HG03469 (cell line): ENCODE measurements at regions not wholly inside any gene's neighbourhood (a gene's known extent, or its start where the extent isn't known, plus 50 kb on each side); places are given as distances from the start of the nearest gene placed in this dataset.

ENCODE experiments used
- ATAC-seq: cut with Tn5 transposase; IDR thresholded peaks from one replicate; pipeline ENCODE4 v1.9.1; 2021; ENCODE audit warnings: mild to moderate bottlenecking, moderate library complexity, moderate number of reproducible peaks; ENCODE audit not compliant: unreplicated experiment

GRCh38 chr12:107973950-107974349 lies 155.1 kb upstream of the WSCD2 start:
- ATAC-seq: no peak

DNA sequence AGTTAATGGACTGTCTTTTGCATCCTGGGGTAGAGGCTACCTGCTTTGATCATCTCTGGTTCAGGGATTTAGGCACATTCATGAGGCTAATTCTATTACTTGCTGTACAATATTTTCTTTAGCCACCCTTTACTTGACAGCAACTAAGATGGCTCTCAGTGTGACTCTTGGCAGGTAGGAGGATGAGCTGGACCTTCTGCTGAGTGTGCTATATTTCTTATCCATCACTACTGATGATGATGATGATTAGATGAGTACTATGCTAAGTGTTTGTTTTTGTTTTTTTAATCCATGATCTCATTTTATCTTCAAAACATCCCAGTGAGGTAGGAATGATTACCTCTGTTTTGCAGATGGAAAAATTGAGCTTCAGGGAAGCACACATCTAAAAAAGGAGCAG lies 152.8 kb upstream of the WSCD2 start:
- no peak for ATAC-seq

- no peak for ATAC-seq
Observed at GRCh38 chr12:107978201-107978600, 150.9 kb upstream of the WSCD2 start.

GRCh38 chr12:107978641-107979040 lies 150.4 kb upstream of the WSCD2 start:
- ATAC-seq: no peak

GRCh38 chr12:107983756-107984472 lies 145.2 kb upstream of the WSCD2 start:
- ATAC-seq: no peak

DNA sequence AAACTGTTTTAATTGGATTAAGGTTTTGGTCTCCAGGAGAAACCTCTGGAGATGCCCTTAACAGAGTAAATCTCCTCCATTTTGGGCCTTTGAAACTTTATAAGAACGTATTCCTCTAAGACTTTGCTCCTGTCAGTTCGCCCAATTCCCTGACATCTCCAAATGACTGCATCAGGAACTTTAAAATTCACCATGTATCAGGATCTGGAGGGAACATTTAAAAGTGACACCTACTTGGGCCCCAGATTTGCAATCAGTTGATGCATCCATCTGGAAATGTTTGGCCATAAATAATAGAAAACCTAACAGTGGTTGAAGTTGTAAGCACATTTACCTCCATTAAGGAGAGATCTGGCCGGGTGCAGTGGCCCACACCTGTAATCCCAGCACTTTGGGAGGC lies 144.1 kb upstream of the WSCD2 start:
- no peak for ATAC-seq

DNA sequence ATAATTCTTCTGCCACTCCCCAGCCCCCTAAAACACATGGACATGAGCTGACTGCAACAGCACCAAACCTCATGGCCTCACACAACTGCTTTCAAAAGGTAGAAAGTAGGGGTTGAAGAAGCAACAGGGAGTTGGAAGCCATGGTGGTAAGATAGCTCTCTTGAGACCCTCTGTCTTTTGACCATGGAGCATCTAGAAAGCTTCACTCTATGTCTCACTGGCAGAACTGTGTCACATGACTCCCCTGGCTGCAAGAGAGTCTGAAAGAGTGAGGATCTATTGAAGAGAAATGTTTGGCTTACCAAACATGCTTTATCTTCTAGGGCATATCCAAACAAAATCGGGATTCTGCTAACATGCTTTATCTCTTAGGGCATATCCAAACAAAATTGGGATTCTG lies 142.9 kb upstream of the WSCD2 start:
- ATAC-seq: no peak

GRCh38 chr12:107990325-107990724 lies 138.8 kb upstream of the WSCD2 start:
- no peak for ATAC-seq

- ATAC-seq: no peak
Observed at GRCh38 chr12:107992029-107992428, 137.1 kb upstream of the WSCD2 start.

DNA sequence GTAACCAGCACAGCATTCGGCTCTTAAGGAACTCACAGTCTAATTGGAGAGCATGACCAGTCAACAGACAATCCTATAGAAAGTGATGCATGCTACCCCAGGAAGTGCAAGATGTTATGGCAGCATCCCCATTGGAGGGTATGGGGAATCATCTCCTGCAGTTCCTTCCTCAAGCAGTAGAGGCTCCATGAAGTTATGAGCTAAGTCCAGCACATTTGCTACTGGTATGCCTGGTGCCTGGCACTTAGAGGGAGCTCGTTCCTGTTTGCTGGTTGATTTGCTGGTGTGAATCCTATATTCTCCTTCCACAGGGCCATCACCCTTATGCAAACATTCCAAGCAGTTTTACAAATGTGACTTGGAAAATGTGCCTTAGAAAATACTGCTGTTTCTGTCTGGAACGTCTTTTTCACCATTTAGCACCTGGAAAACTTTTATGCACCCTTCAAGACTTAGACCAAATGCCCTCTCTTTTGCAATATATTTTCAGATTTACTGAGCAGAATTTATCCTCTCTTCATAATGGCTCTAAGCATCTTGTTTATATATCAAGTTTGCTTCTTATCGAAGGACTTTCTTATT lies 136.1 kb upstream of the WSCD2 start:
- ATAC-seq: no peak

DNA sequence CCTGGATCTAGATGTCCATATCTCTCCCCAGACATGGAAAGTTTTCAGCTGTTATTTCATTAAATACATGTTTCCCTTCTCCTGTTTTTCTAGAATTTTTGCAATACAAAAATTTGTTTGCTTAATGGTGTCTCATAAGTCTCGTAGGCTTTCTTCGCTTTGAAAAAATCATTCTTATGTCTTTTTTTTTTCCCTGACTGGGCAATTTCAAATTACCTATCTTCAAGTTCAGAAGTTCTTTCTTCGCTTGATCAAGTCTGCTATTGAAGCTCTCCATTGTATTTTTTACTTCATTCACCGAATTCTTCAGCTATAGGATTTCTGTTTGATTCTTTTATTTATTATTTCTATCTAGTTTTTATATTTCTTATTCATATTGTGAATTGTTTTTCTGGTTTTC lies 130.2 kb upstream of the WSCD2 start:
- ATAC-seq: no peak

DNA sequence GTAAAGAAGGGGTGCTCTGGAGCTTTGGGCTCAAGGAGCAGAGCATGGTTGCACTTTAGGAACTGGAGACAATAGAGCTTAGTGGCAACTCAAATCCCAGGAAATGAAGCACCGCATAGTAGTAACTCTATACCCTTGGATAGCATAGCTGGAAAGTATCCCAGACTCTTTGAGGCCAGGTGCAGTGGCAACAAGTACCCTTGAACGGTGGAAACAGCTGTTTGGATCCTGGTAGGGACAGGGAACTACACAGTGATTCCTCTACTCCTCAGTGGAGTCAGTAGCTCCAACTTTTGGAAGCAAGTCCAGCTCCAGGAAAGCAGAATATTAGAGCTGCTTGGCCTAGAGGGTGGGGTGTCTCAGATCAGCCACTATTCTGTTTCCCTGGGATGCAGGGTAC lies 129.0 kb upstream of the WSCD2 start:
- no peak for ATAC-seq

DNA sequence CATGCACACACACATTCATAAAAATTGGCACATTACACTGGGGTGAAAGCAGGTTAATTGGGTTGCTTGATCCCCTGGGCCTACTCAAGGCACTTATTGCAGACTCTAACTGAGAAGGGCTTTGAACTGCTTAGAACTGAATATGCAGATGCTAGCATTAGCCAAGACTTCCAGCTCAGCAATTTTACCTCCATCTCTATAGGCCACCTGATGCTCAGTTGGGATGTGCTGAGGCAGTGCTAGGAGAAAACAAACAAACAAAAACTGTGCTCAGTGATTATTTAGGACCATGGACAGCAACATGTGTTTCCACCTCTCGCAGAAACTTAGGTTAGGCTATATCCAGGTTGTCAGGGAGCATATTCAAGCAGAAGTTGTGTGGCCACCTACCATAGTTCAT lies 124.8 kb upstream of the WSCD2 start:
- no peak for ATAC-seq

GRCh38 chr12:108008163-108008905 lies 120.8 kb upstream of the WSCD2 start:
- ATAC-seq: no peak

GRCh38 chr12:108009442-108010070 lies 119.5 kb upstream of the WSCD2 start:
- no peak for ATAC-seq

DNA sequence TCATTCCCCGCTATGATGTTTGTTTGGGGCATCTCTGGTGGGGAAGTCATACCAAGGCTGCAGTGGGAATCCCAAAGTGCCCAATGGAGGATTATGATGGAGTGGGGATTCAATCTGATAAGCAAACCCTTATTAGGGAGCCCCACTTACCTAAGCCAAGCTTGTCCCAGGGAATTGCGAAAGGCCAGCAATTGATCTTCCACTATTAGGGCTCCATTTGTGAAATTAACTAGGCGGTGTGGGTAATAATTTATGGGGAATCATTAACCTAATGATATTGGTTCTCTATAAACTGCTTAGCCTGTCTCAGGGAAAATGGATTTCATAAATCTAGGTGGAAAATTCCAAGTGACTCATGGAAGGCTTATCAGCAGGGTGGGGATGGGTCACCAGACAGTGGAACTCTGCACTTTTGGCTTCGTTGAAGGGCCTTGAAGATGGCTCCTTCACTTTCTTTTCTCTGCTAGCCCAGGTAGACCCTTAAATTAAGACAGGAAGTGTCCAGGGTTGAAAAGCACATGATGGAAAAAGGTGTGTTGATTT lies 113.0 kb upstream of the WSCD2 start:
- ATAC-seq: no peak

GRCh38 chr12:108017472-108018057 lies 111.5 kb upstream of the WSCD2 start:
- no peak for ATAC-seq

- no peak for ATAC-seq
Observed at GRCh38 chr12:108019862-108020261, 109.2 kb upstream of the WSCD2 start.

DNA sequence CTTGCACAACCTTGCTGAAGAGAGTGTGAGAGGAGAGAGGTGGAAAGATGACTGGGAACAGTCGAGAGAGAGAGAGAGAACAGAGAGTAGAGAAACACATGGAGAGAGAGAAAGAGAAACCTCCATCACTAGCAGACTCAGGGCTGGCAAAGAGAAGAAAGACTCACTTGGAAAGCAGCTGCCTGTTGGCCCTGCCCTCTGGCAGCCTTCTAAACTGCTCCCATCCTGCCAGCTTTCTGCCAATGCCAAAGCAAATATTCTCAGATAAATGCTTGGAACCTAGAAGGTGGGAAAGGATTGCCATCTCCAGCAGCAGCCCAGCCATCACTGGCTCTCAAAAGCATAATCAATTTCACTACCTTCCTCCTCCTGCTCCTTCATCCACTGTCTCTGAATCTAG lies 107.9 kb upstream of the WSCD2 start:
- ATAC-seq: no peak

GRCh38 chr12:108021949-108022522 lies 107.1 kb upstream of the WSCD2 start:
- ATAC-seq: no peak
